HL-60 (cell line): ENCODE measurements at regions not wholly inside any gene's neighbourhood (a gene's known extent, or its start where the extent isn't known, plus 50 kb on each side); places are given as distances from the start of the nearest gene placed in this dataset.

Experiments used
- DNase-seq, 2 experiments: peaks; one replicate each; pipeline ENCODE4 v3.0.0-alpha.2; 2010 to 2020; ENCODE audit warnings: low read depth in 1 of 2, low spot score in 1 of 2
- H3K27ac ChIP-seq: fragments of 250-450 bp; sonication (Bioruptor Pico); replicated peaks from 2 replicates; pipeline ENCODE4 v1.5.1; 2020; ENCODE audit warnings: mild to moderate bottlenecking, moderate library complexity
- H3K27me3 ChIP-seq: fragments of 250-450 bp; sonication (Bioruptor Pico); 2 replicates; pipeline ENCODE4 v1.5.1; 2021; ENCODE audit warnings: mild to moderate bottlenecking, moderate library complexity; ENCODE audit not compliant: insufficient read depth, poor library complexity, severe bottlenecking
- H3K4me3 ChIP-seq: replicated peaks from 2 replicates; pipeline ENCODE4 v1.5.1; 2011; ENCODE audit warnings: mild to moderate bottlenecking, control low read depth, low read length; ENCODE audit not compliant: insufficient read depth
- CTCF ChIP-seq: IDR thresholded peaks from one replicate; pipeline ENCODE4 v1.5.1; 2011; ENCODE audit warnings: low read length, control low read depth, inconsistent platforms; ENCODE audit not compliant: insufficient read depth
- GABPA ChIP-seq: IDR thresholded peaks from 2 replicates; pipeline ENCODE4 v1.6.1; 2012; ENCODE audit warnings: low read depth
- POLR2AphosphoS5 ChIP-seq: IDR thresholded peaks from 2 replicates; pipeline ENCODE4 v1.6.1; 2012; ENCODE audit warnings: low read depth
- REST ChIP-seq: IDR thresholded peaks from 2 replicates; pipeline ENCODE4 v1.6.1; 2012; ENCODE audit warnings: low read depth; ENCODE audit not compliant: insufficient replicate concordance
- SPI1 ChIP-seq: IDR thresholded peaks from 2 replicates; pipeline ENCODE4 v1.6.1; 2012; ENCODE audit warnings: low read depth, mild to moderate bottlenecking, borderline replicate concordance

- no peaks in the 10 kb centered on the region for H3K27me3 ChIP-seq
- TF ChIP-seq CTCF (no peak), GABPA (no peak), POLR2AphosphoS5 (no peak), SPI1 (no peak)
- no peak overlapping the region for H3K27ac ChIP-seq
- no peak for DNase-seq
- no peak overlapping the region for H3K4me3 ChIP-seq
Measured at GRCh38 chr11:134606251-134606650, 194.2 kb upstream of the B3GAT1 start.

- H3K27ac ChIP-seq = no peak overlapping the region
- DNase-seq = no peak
- H3K4me3 ChIP-seq = no peak overlapping the region
- peaks cover 2% of the 10 kb centered on the region for H3K27me3 ChIP-seq
- TF ChIP-seq SPI1 (no peak), POLR2AphosphoS5 (no peak), REST (no peak), CTCF (no peak), GABPA (no peak)
Measured at GRCh38 chr11:134604886-134605285, 192.8 kb upstream of the B3GAT1 start.

GRCh38 chr11:134599299-134599771 lies 187.3 kb upstream of the B3GAT1 start:
- TF ChIP-seq GABPA (no peak), POLR2AphosphoS5 (no peak), REST (no peak), SPI1 (no peak), CTCF (no peak)
- no peak overlapping the region for H3K4me3 ChIP-seq
- DNase-seq = no peak
- no peak overlapping the region for H3K27ac ChIP-seq
- H3K27me3 ChIP-seq = peaks cover 2% of the 10 kb centered on the region

- no peak for DNase-seq
- H3K4me3 ChIP-seq = no peak overlapping the region
- TF ChIP-seq POLR2AphosphoS5 (no peak), SPI1 (no peak), REST (no peak), GABPA (no peak)
- no peak overlapping the region for H3K27ac ChIP-seq
- H3K27me3 ChIP-seq = peaks cover 2% of the 10 kb centered on the region
Measured at GRCh38 chr11:134598368-134598767, 186.3 kb upstream of the B3GAT1 start.
